ENCODE measurements at regions not wholly inside any gene's neighbourhood (a gene's known extent, or its start where the extent isn't known, plus 50 kb on each side); places are given as distances from the start of the nearest gene placed in this dataset.

- DNase-seq = peak; percentile 76
Observed at GRCh38 chr1:96966536-96967138, 245.1 kb downstream of the PTBP2 start.

DNA sequence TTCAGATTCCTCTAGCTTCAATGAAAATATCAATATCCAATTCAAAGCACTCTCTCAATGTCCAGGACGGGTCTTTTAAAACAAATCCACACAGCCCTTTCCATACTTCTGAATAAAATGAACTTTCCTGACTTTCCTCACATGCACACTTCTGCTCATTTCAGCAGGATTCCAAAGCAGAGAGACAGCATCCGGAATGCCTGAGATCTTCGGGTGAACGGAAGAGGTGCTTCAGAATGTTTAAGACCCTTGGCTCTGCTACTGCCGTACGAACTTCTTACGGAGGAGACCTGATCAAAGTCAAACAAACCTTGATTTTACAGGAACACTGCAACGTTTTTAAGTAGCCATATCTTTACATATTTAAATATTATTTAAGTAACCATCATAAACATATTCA, 245.7 kb downstream of the PTBP2 start:
- DNase-seq = no peak

GRCh38 chr1:96968541-96968940, 247.0 kb downstream of the PTBP2 start:
- DNase-seq = no peak

DNA sequence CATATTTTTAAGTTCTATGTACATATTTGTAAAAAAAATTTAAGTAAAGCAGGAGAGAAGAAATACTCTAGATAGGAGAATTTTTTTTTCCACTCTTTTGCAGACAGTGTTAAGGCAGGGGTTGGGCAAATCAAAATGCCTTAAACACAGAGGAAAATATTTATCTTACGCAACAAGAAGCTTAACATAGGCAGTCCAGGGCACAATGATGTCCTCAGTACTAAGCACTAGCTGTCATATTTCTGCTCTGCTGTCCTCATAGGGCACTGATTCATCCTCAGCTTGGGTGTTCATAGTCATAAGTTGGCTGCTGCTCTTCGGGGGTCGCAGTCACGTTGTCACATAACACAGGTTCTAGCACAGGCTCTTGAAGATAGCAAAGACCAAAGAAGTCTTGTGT, 247.4 kb downstream of the PTBP2 start:
- DNase-seq = no peak

DNA sequence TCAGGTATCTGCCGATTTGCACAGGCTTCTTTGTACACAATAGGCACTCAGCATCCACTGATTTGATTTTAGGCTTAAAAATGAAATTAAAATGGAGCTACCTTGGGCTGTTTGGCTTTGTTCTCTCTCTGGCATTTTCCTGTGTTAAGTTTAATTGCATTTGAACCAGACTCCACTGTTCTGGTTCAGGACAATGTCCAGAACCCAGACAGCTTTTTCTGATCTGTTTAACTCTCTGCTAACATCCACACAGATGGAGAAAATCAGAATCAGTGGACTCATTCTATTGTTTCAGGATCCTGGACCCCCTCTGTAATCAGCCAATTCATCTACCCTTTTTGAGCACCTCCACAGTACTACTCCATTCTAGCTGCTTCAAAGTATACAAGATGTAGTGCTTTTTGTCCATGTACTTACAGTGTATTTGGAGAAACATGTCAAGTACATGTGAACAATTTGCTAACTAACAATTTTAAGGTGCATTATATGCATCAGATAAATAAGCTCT, 248.1 kb downstream of the PTBP2 start:
- no peak for DNase-seq

- DNase-seq = no peak
Observed at GRCh38 chr1:96971439-96971838, 249.9 kb downstream of the PTBP2 start.

GRCh38 chr1:96971849-96972602, 250.4 kb downstream of the PTBP2 start:
- DNase-seq = no peak

DNA sequence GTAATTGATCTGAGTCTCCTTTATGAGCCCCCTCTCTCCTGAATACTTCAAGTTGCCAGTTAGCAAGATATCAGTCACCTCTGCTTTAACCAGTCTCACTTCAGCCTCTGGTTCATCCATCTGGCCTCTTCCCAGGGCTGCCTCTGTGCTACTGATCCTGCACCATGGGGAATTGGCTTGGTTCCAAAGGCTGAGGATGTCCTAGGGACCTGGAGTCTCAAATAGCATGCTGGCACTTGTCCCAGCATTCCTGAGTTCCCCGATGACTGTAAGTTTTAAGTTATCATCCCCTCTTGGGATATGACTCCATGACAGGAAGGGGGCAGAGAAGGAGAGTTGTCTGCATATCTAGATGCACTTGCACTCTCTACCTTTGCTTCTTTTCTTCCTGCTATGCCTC, 252.0 kb downstream of the PTBP2 start:
- DNase-seq = no peak

DNA sequence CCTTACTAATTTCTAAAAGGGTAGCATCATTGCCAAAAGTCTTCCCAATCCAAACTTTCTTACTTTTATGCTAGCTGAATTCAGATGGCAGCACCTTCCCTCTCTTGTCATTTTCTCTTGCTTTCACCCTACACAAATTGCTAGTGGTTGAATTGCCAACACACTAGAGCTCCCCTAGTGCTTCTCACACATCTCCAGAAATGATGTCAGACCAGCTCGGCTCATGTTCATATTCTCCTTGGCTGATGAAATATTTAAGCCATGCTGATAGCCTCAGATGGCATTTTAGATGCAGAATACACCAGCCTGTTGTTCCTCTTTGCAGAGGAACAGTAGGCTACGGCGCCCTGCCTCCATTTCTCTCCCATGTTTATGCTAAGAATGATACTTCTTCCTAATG, 256.9 kb downstream of the PTBP2 start:
- no peak for DNase-seq

DNA sequence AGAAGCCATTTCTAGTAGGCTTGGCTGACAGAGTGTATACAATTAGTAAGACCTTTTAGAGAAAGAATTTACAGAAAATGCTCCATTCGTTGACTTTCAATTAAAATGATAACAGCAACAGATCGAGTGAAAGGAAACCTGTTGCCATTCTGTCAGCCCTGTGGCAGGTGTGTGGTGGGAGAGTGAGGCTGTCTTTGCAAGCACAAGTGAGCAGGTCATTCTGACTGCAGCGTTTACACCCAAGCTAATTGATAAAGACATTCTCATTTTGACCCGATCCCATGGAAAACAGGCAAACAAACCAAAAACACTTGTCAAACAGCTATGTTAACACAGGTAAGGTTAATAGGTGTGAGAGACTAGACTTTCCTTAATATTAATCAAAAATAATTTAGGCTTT, 257.3 kb downstream of the PTBP2 start:
- DNase-seq = no peak

- DNase-seq = no peak
Observed at GRCh38 chr1:96979304-96980268, 258.0 kb downstream of the PTBP2 start.

DNA sequence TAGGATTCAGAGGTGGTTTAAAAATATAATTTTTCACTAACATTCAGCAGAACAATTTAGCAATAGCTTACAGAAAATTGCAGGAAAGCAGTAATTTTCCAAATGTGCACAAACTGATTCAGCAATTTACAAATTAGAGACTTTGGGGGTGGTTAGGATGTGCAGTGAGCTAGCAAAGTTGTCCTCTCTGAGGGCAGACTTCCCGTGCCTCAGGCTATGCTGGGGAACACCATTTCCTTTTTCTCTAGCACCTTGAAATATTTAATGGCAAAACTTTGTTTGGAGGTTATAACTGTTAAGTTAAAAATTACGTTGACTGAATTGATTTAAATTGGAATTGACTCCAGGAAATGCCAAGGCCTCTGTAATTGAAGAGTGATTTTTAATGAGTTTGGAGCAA, 258.9 kb downstream of the PTBP2 start:
- DNase-seq = no peak

- DNase-seq = no peak
Observed at GRCh38 chr1:96981181-96981580, 259.6 kb downstream of the PTBP2 start.

- DNase-seq = no peak
Observed at GRCh38 chr1:96982118-96982517, 260.5 kb downstream of the PTBP2 start.

- no peak for DNase-seq
Observed at GRCh38 chr1:96983866-96984265, 262.3 kb downstream of the PTBP2 start.

DNA sequence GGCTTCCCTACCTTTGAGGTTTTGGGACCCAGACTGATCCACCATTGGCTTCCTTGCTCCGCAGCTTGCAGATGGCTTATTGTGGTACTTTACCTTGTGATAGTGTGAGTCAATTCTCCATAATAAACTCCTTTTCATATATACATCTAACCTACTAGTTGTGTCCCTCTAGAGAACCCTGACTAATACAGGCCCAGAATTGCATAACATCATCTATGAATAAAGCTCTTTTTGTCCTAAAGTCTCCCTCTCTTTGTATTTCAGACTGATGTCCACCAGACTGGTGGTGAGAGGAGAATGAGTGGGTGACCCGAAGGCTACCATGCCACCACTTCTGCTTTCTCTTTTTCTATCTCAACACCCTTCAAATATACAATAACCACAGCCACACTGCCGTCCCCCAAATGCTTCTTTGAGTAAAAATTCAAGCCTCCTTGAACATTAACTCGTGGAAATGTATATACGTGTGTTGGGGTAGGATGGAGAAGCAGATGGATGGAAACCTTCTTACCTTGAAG, 265.7 kb downstream of the PTBP2 start:
- no peak for DNase-seq

GRCh38 chr1:96989302-96989701, 267.7 kb downstream of the PTBP2 start:
- no peak for DNase-seq

DNA sequence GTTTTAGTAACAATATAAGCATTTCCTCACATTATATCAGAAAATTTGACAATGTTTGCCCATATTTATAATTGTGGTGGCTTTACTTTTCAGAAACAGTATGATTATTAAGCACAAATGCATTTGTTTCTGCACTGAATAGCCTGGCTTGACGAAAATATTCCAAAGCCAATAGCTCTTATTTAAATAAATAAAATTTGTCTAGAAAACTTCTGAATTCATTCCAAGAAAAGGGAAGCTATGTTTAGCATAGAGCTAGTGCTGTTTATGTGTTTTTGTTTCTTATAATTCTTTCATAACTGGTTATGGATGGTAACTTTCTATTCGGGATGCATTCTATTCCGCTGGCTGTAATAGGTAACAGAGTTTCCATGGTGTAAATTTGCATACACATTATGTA, 268.6 kb downstream of the PTBP2 start:
- no peak for DNase-seq

GRCh38 chr1:96991261-96991660, 269.7 kb downstream of the PTBP2 start:
- DNase-seq = no peak

DNA sequence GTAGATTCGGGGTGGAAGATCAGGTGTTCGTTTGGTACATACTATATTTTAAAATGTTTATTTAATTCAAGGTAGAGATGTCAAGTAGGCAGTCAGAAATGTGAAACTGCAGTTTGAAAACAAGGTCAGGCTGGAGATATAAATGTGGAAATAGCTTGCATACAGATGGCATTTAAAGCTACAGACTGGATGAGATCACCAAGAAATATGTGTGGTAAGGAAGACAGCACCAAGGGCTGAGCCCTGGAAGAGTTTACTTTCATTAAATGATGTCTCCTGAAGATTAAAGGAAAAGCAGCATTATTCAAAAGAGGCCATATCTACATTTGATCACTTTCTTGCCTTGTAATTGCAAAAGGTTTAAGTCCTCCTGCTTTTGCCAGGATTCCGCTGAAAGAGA, 271.3 kb downstream of the PTBP2 start:
- DNase-seq = no peak

GRCh38 chr1:96995351-96995750, 273.8 kb downstream of the PTBP2 start:
- DNase-seq = no peak

DNA sequence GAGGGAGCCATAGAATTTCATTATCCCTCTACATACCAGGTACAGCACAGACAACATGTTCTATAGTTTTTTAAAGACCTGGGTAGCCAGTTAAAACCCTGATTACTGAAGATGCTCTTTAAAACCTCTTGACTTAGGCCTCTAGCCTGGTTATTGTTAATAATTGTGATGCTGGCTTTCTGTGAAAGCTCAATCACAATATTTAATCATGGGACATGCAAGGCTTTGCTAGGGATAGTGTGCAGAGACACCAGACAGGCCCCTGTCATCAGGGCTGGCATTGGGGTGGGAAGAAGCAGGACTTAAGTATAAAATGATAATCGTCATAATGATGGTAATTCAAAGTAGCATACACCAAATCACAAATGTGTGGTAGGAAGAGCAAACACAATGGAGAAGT, 274.4 kb downstream of the PTBP2 start:
- DNase-seq = no peak

DNA sequence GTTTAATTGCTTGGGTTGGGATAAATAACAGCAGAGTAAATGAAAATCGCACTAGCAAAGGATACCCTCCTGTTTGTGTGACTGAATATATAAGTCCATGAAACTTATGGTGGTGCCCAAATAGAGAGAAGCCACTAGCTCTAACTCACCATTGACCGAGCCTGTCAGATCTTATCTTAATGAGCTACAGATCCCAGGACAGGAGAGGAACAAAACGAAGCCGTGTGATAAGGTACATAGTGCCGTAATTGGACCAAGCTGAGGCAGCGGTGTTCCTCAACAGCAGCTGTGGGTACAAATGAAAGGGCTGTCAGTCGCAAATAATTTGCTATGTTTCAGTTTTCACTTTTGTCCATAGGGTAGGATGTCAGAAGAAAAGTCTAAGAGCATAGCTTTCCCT, 276.1 kb downstream of the PTBP2 start:
- DNase-seq = no peak
